ENCODE measurements at regions not wholly inside any gene's neighbourhood (a gene's known extent, or its start where the extent isn't known, plus 50 kb on each side); places are given as distances from the start of the nearest gene placed in this dataset.

DNA sequence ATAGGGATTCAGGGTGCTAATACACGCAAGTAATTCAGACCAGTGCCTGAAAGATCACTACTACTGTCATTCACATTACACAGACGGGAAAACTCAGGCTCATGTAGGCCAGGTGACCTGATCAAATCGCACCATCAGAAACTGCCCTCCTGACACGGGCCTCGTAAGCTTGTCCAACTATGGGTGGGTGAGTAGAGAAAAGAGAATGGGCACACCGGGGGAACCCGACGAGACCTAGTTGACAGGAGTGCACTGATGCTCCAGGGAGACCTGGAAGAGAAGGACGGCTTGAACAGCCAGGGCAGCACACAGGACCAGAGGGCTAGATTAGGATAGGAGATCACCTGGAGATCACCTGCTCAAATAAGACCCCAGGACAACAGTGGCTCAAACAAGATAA is 166.9 kb upstream of the DIO3 start:
- no peak for TF ChIP-seq CTCF (IDR thresholded peaks at IDR 0.05; ENCODE audit: insufficient read depth, low read length, poor library complexity, severe bottlenecking)
- TF ChIP-seq EZH2phosphoT487 (conservative IDR thresholded peaks at IDR 0.05; ENCODE audit: low read length), result no peak
